Heart left ventricle (tissue), 16 donors: ENCODE measurements at regions not wholly inside any gene's neighbourhood (a gene's known extent, or its start where the extent isn't known, plus 50 kb on each side); places are given as distances from the start of the nearest gene placed in this dataset.

Experiments
- ATAC-seq, 4 donors: fragments of 200-7000 bp; cut with Tn5 transposase; one replicate each; pipeline ENCODE4 v1.9.1; 2020 to 2022; ENCODE audit warnings: moderate library complexity in 4 of 4, mild to moderate bottlenecking in 3 of 4, moderate number of reproducible peaks in 1 of 4
- DNase-seq, 5 donors: peaks; one replicate each; pipeline ENCODE4 v3.0.0-alpha.2; 2020
- H3K27ac ChIP-seq, 12 donors: fragments of 200-600 bp; sonication (generic) in 4 of 12; one replicate each; pipeline versions ENCODE4 v1.5.0 to v1.8.0; 2016 to 2022; ENCODE audit warnings: mild to moderate bottlenecking in 2 of 12
- H3K27me3 ChIP-seq, 9 donors: fragments of 200-600 bp; sonication (generic) in 2 of 9; one replicate each; pipeline versions ENCODE4 v1.5.1 to v1.8.0; 2016 to 2022; ENCODE audit warnings: mild to moderate bottlenecking in 3 of 9
- H3K36me3 ChIP-seq, 9 donors: fragments of 200-600 bp; sonication (generic) in 2 of 9; one replicate each; pipeline versions ENCODE4 v1.5.0 to v1.8.0; 2018 to 2022; ENCODE audit warnings: mild to moderate bottlenecking in 2 of 9
- H3K4me1 ChIP-seq, 12 donors: fragments of 200-600 bp; sonication (generic) in 4 of 12; one replicate each; pipeline versions ENCODE4 v1.5.0 to v1.8.0; 2016 to 2022; ENCODE audit warnings: mild to moderate bottlenecking in 3 of 12
- H3K4me3 ChIP-seq, 12 donors: fragments of 200-600 bp; sonication (generic) in 4 of 12; one replicate each; pipeline versions ENCODE4 v1.5.0 to v1.8.0; 2017 to 2022; ENCODE audit warnings: mild to moderate bottlenecking in 9 of 12, moderate library complexity in 4 of 12
- H3K9me3 ChIP-seq, 12 donors: fragments of 200-600 bp; sonication (generic) in 4 of 12; one replicate each; pipeline versions ENCODE4 v1.5.0 to v1.8.0; 2016 to 2022; ENCODE audit warnings: mild to moderate bottlenecking in 1 of 12
- POLR2A ChIP-seq, 2 donors: fragments of 450-650 bp; IDR thresholded peaks; one replicate each; pipeline ENCODE4 v1.6.1; 2017; ENCODE audit warnings: antibody characterized with exemption in 2 of 2, mild to moderate bottlenecking in 2 of 2, moderate library complexity in 2 of 2
- WGBS, 4 donors: extraction: QIAGEN DNeasy Blood & Tissue Kit in 2 of 4; methylation state at CpG; one replicate each; pipeline versions ENCODE4 v1.1.5 to v1.1.7; 2013 to 2018; 5-methylcytosine and 5-hydroxymethylcytosine counted together
- intact Hi-C, 10 donors: fragments of 100-400 bp; cut with DNase I; formaldehyde crosslinking; loops; one replicate each; pipeline versions ENCODE4 v1.11.1 to v1.14.2; 2022
- TF ChIP-seq, protein P1 (sequence below), 12 donors: fragments of 200-600 bp; sonication (generic) in 4 of 12; IDR thresholded peaks; one replicate each; pipeline versions ENCODE4 v1.5.0 to v1.8.0; 2018 to 2022; ENCODE audit warnings: antibody characterized with exemption in 12 of 12, mild to moderate bottlenecking in 5 of 12
- donor health status: ischemic (EF 13 %, LVEDD 7.1; RV severe dilation, severe dysfunction).
- donor health status: healthy with polysubstance abuse.
- donor health status: DM: no; HTN: yes; CAD: no.
- donor health status: DM: no; HTN: no; CAD: no.
- donor health status: ischemic (EF 25% LVEDD 6.9; RV normal size, moderate dysfunction).
- donor health status: ischemic (EF 25% LVEDD 5.7; RV mildly dilated, moderate dysfunction).
- donor health status: healthy.
- donor health status: DM: yes; HTN: yes; CAD: no.
- donor health status: ischemic (EF 35%, LVEDD 5.7; RV mildly dilated, moderate dysfunction).
- donor health status: nonischemic (EF 11% LVEDD 7.7; RV severe dilation, severe dysfunction).
- donor health status: DM: yes; HTN: yes; CAD: no.
- donor health status: PGD.
- donor health status: ischemic (EF 29% LVEDD 5.4; RV normal size, mild dysfunction).
- donor health status: nonischemic (EF 23%, LVEDD 6.1; RV moderate dilation, normal function).

DNA sequence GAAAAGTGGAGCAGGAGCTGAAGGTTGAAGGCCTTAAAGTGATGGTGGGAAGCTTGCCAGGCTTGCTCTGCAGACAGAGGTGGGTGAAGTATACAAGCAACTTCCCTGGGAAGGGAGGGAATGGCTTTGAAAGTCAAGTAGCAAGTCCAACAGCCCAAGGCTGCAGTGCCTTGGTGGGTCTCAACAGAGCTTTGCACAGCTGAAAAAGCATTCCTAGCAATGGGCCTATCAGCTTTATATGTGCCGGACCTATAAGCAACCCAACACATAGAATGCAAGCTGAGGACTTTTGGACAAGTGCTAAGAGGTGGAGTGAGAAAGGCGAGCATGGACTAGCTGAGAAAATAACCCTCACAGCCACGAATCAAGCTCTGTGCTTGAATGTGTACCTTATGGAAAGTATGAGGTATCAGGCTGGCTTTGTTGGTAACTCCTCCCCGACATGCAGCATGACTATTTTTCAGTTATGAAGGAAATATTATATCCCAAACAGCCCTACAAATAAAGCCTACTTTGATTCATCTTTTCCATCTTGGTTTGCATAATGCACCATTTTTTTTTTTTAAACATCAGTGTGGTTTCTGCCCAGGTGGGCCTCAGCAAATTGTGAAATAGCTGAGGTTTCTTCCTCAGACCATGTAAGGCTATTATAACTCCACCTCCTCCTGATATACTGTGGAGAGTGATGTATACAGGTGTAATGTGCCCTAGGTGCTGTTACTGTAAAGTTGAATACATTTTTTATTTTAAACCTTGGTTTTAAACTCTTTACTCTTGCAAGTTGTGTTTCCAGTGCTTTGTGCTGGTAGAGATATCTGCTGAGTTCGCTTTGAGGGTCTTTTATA, 241.4 kb upstream of the CXCR4 start:
- intact Hi-C loops: no loop called here
- WGBS, 4 donors: 90 to 95% (median 92%) methylated on average over 5 of the region's 5 CpGs
- Histone ChIP-seq H3K9me3 (no peaks in the 10 kb centered on the region), H3K4me1 (no peaks in the 10 kb centered on the region), H3K36me3 (no peaks in the 10 kb centered on the region), H3K27me3 (no peaks in the 10 kb centered on the region), H3K27ac (no peak overlapping the region), H3K4me3 (no peak overlapping the region)
- no peak for DNase-seq
- no peak for ATAC-seq
- no peak for TF ChIP-seq POLR2A (IDR thresholded peaks at IDR 0.05)
- TF ChIP-seq, protein P1, sequence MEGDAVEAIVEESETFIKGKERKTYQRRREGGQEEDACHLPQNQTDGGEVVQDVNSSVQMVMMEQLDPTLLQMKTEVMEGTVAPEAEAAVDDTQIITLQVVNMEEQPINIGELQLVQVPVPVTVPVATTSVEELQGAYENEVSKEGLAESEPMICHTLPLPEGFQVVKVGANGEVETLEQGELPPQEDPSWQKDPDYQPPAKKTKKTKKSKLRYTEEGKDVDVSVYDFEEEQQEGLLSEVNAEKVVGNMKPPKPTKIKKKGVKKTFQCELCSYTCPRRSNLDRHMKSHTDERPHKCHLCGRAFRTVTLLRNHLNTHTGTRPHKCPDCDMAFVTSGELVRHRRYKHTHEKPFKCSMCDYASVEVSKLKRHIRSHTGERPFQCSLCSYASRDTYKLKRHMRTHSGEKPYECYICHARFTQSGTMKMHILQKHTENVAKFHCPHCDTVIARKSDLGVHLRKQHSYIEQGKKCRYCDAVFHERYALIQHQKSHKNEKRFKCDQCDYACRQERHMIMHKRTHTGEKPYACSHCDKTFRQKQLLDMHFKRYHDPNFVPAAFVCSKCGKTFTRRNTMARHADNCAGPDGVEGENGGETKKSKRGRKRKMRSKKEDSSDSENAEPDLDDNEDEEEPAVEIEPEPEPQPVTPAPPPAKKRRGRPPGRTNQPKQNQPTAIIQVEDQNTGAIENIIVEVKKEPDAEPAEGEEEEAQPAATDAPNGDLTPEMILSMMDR (IDR thresholded peaks at IDR 0.05): no peak

DNA sequence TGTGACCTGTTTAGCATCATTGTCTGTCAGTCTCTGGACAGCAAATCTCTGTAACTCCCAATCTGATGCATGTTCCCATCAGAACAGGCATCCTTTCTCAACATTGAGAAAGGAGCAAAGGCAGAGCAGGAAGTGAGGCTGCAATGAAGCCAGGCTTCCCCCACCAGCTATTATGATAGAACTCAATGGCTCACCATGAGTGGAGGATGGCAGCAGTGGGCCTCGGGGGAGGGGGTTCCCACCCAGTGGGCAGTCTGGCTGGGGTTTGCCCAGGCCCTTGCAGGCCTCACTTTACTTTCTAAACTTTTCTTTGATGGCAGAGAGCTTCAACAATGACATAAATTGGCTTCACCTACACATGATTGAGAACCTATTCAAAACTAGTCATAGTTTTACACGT, 240.6 kb upstream of the CXCR4 start:
- TF ChIP-seq, protein P1 (IDR thresholded peaks at IDR 0.05): no peak
- TF ChIP-seq POLR2A (IDR thresholded peaks at IDR 0.05): no peak
- Histone ChIP-seq H3K9me3 (no peaks in the 10 kb centered on the region), H3K27ac (no peak overlapping the region), H3K4me3 (no peak overlapping the region), H3K4me1 (no peaks in the 10 kb centered on the region), H3K27me3 (no peaks in the 10 kb centered on the region), H3K36me3 (no peaks in the 10 kb centered on the region)
- DNase-seq (no peak), ATAC-seq (no peak)
- intact Hi-C loops: no loop called here
- WGBS, 4 donors: 80 to 93% (median 85%) methylated on average over 2 of the region's 2 CpGs

DNA sequence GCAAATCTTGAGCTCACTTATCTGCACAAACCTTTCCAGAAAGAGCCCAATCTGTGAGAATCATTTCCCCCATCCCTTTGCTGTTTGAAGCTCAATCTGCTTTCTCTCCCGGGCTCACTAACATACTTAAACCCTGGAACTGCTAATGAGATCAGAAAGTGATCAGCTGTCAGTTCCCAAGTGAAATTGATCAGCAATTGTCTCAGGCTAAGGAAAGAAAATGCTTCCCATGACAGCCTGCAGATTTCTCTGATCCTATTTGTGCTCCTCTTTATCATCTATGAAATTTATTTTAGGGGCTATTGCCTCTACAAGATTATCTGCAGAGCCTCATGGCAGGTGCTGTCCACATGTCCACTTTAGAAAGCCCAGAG, 239.0 kb upstream of the CXCR4 start:
- Histone ChIP-seq H3K27me3 (no peaks in the 10 kb centered on the region), H3K4me1 (no peaks in the 10 kb centered on the region), H3K27ac (no peak overlapping the region), H3K36me3 (no peaks in the 10 kb centered on the region), H3K9me3 (no peaks in the 10 kb centered on the region), H3K4me3 (no peak overlapping the region)
- intact Hi-C loops: no loop called here
- no peak for ATAC-seq
- DNase-seq: no peak
- TF ChIP-seq, protein P1 (IDR thresholded peaks at IDR 0.05): no peak
- no peak for TF ChIP-seq POLR2A (IDR thresholded peaks at IDR 0.05)
- 53 to 59% (median 55%) methylated on average over 1 of the region's 1 CpG for WGBS, 4 donors

DNA sequence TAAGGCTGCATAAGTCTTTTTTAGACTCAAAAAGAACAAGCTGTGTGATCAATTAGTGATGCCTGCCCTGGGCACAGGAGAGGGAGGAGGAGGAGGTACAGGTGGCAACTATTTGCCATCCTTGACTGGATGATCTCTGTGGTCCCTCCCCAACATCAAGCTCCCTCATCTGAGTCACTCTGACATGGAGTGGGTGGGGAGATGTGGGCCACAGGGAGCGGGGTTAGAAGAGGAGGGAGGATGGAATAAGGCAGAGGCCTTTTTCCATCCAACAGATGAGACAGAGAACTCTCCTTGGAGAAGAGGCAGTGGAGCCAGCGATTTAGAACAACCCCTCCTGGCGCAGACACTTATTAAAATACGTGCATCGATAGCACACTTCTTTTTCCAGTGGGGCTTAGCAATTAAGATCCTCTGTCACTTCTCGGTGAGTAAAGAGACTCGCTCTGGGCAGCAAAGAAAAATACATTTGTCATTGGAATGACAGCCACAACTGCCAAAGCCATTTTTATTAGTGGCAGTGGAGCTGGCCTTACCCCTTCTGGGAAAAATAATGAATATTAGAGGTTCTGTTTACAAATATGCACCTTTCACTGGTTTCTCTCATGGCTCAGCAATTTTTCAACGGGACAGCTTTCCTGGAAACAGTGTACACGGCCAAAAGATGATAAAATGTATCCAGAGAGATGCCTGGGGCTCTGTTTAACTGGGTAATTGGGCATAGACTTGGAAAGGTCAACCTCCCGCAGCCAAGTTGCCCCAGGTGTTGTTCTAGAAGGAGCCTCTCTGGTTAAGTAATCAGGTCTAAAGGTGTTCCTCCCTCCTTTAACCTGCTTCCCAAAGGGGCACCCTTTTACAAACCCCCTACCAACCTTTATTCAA, 238.4 kb upstream of the CXCR4 start:
- intact Hi-C loops: no loop called here
- H3K27me3 ChIP-seq: no peaks in the 10 kb centered on the region
- H3K9me3 ChIP-seq: no peaks in the 10 kb centered on the region
- H3K27ac ChIP-seq: no peak overlapping the region
- DNase-seq (no peak), ATAC-seq (no peak)
- H3K36me3 ChIP-seq: no peaks in the 10 kb centered on the region
- no peaks in the 10 kb centered on the region for H3K4me1 ChIP-seq
- TF ChIP-seq, protein P1 (IDR thresholded peaks at IDR 0.05): no peak
- TF ChIP-seq POLR2A (IDR thresholded peaks at IDR 0.05): no peak
- no peak overlapping the region for H3K4me3 ChIP-seq
- 85 to 88% (median 87%) methylated on average over 10 of the region's 10 CpGs for WGBS, 4 donors
